H9 (cell line): ENCODE measurements at regions not wholly inside any gene's neighbourhood (a gene's known extent, or its start where the extent isn't known, plus 50 kb on each side); places are given as distances from the start of the nearest gene placed in this dataset.
A peak's percentile ranks its signal among the peaks of the same experiment; 100 is the strongest.

ENCODE experiments used
- DNase-seq: peaks from one replicate; pipeline ENCODE4 v3.0.0-alpha.2; 2017
- H2AFZ ChIP-seq: one replicate; pipeline ENCODE4 v1.6.1; 2013; ENCODE audit warnings: mild to moderate bottlenecking, low read length, control low read depth, moderate library complexity
- H2AK5ac ChIP-seq: 2 replicates; pipeline ENCODE4 v1.6.1; 2013; ENCODE audit warnings: low read length, control low read depth, mixed read lengths; ENCODE audit not compliant: insufficient read length
- H2BK120ac ChIP-seq: one replicate; pipeline ENCODE4 v1.6.1; 2013; ENCODE audit warnings: low read depth, mild to moderate bottlenecking, low read length, control low read depth, inconsistent platforms; ENCODE audit not compliant: poor library complexity, severe bottlenecking
- H2BK12ac ChIP-seq: 2 replicates; pipeline ENCODE4 v1.6.1; 2013; ENCODE audit warnings: low read length, control low read depth, mixed read lengths, low read depth; ENCODE audit not compliant: insufficient read length
- H2BK15ac ChIP-seq: 2 replicates; pipeline ENCODE4 v1.6.1; 2013; ENCODE audit warnings: low read depth, low read length, control low read depth
- H2BK20ac ChIP-seq: one replicate; pipeline ENCODE4 v1.6.1; 2013; ENCODE audit warnings: low read depth, mild to moderate bottlenecking, low read length, control low read depth, inconsistent platforms; ENCODE audit not compliant: poor library complexity, severe bottlenecking
- H2BK5ac ChIP-seq: 2 replicates; pipeline ENCODE4 v1.6.1; 2013; ENCODE audit warnings: low read length, control low read depth, mixed read lengths; ENCODE audit not compliant: insufficient read length
- H3K14ac ChIP-seq: 2 replicates; pipeline ENCODE4 v1.6.1; 2013; ENCODE audit warnings: low read length, control low read depth; ENCODE audit not compliant: insufficient read depth
- H3K18ac ChIP-seq: 2 replicates; pipeline ENCODE4 v1.6.1; 2013; ENCODE audit warnings: low read depth, mild to moderate bottlenecking, mixed read lengths, low read length, control low read depth; ENCODE audit not compliant: insufficient read length
- H3K23ac ChIP-seq: 2 replicates; pipeline ENCODE4 v1.6.1; 2013; ENCODE audit warnings: low read length, control low read depth, mixed read lengths, low read depth; ENCODE audit not compliant: insufficient read length
- H3K23me2 ChIP-seq: 2 replicates; pipeline ENCODE4 v1.6.1; 2013; ENCODE audit warnings: low read depth, mild to moderate bottlenecking, mixed read lengths, low read length, control low read depth; ENCODE audit not compliant: insufficient read length, poor library complexity, severe bottlenecking
- H3K27ac ChIP-seq: 2 replicates; pipeline ENCODE4 v1.5.1; 2013; ENCODE audit warnings: low read length, control low read depth, mixed read lengths, low read depth; ENCODE audit not compliant: insufficient read length
- H3K27me3 ChIP-seq: 2 replicates; pipeline ENCODE4 v1.6.1; 2013; ENCODE audit warnings: low read length, control low read depth, inconsistent platforms; ENCODE audit not compliant: insufficient read depth
- H3K4ac ChIP-seq: 2 replicates; pipeline ENCODE4 v1.6.1; 2013; ENCODE audit warnings: low read depth, mild to moderate bottlenecking, control low read depth, inconsistent platforms, low read length, moderate library complexity
- H3K4me1 ChIP-seq: 2 replicates; pipeline ENCODE4 v1.6.1; 2013; ENCODE audit warnings: low read length, control low read depth, inconsistent platforms; ENCODE audit not compliant: insufficient read depth
- H3K4me2 ChIP-seq: 2 replicates; pipeline ENCODE4 v1.6.1; 2013; ENCODE audit warnings: low read length, control low read depth, mixed read lengths; ENCODE audit not compliant: insufficient read length, insufficient read depth
- H3K56ac ChIP-seq: 2 replicates; pipeline ENCODE4 v1.6.1; 2013; ENCODE audit warnings: low read depth, mild to moderate bottlenecking, mixed read lengths, low read length, control low read depth; ENCODE audit not compliant: insufficient read length
- H3K79me1 ChIP-seq: 2 replicates; pipeline ENCODE4 v1.6.1; 2013; ENCODE audit warnings: low read depth, mild to moderate bottlenecking, moderate library complexity, low read length, control low read depth, inconsistent platforms; ENCODE audit not compliant: insufficient read depth, poor library complexity, severe bottlenecking
- H3K79me2 ChIP-seq: 2 replicates; pipeline ENCODE4 v1.6.1; 2013; ENCODE audit warnings: low read length, control low read depth, inconsistent platforms; ENCODE audit not compliant: insufficient read depth
- H3K9ac ChIP-seq: 2 replicates; pipeline ENCODE4 v1.6.1; 2013; ENCODE audit warnings: low read length, control low read depth, mixed read lengths; ENCODE audit not compliant: insufficient read length; ENCODE audit errors: extremely low read depth
- H3K9me3 ChIP-seq: one replicate; pipeline ENCODE4 v1.6.1; 2013; ENCODE audit warnings: low read depth, low read length, inconsistent platforms; ENCODE audit not compliant: control insufficient read depth
- H3T11ph ChIP-seq: one replicate; pipeline ENCODE4 v1.6.1; 2013; ENCODE audit warnings: mild to moderate bottlenecking, low read length, control low read depth, inconsistent platforms
- H4K20me1 ChIP-seq: one replicate; pipeline ENCODE4 v1.6.1; 2013; ENCODE audit not compliant: control insufficient read depth, insufficient read length, insufficient read depth
- H4K5ac ChIP-seq: 2 replicates; pipeline ENCODE4 v1.6.1; 2013; ENCODE audit warnings: low read depth, mild to moderate bottlenecking, mixed read lengths, low read length, control low read depth; ENCODE audit not compliant: insufficient read length
- H4K8ac ChIP-seq: replicated peaks from 2 replicates; pipeline ENCODE4 v1.6.1; 2013; ENCODE audit warnings: low read length, control low read depth, mixed read lengths, low read depth; ENCODE audit not compliant: insufficient read length
- H4K91ac ChIP-seq: 2 replicates; pipeline ENCODE4 v1.6.1; 2013; ENCODE audit warnings: low read depth, mild to moderate bottlenecking, moderate library complexity, mixed read lengths, low read length, control low read depth; ENCODE audit not compliant: insufficient read length
- H3K27ac Mint-ChIP-seq, 3 experiments: 2 replicates in 2 of 3; 3 replicates in 1 of 3; pipeline ENCODE4 v1.8.0; 2020 to 2021; ENCODE audit warnings: mixed read lengths in 3 of 3, mild to moderate bottlenecking in 1 of 3, moderate library complexity in 1 of 3
- H3K27me3 Mint-ChIP-seq: 2 replicates; pipeline ENCODE4 v1.8.0; 2021; ENCODE audit warnings: low read depth, mild to moderate bottlenecking, moderate library complexity, mixed read lengths
- H3K36me3 Mint-ChIP-seq, 3 experiments: 2 replicates in 2 of 3; 3 replicates in 1 of 3; pipeline ENCODE4 v1.8.0; 2020 to 2021; ENCODE audit warnings: low read depth in 3 of 3, mixed read lengths in 3 of 3; ENCODE audit not compliant: insufficient read depth in 1 of 3
- H3K4me1 Mint-ChIP-seq, 2 experiments: 2 replicates each; pipeline ENCODE4 v1.8.0; 2020; ENCODE audit warnings: mixed read lengths in 2 of 2
- H3K4me3 Mint-ChIP-seq, 2 experiments: 2 replicates in 1 of 2; 3 replicates in 1 of 2; pipeline ENCODE4 v1.8.0; 2020 to 2021; ENCODE audit warnings: mild to moderate bottlenecking in 2 of 2, mixed read lengths in 2 of 2, moderate library complexity in 1 of 2
- H3K9me3 Mint-ChIP-seq, 2 experiments: 2 replicates in 1 of 2; 3 replicates in 1 of 2; pipeline ENCODE4 v1.8.0; 2020; ENCODE audit warnings: mild to moderate bottlenecking in 2 of 2, mixed read lengths in 2 of 2, moderate library complexity in 1 of 2
- WGBS: extraction: QIAGEN DNeasy Blood & Tissue Kit; methylation state at CpG from one replicate; pipeline ENCODE4 v1.1.7; 2013; ENCODE audit warnings: missing lambda C conversion rate, low lambda C conversion rate, mixed read lengths; ENCODE audit not compliant: insufficient read length; ENCODE audit errors: extremely low coverage; 5-methylcytosine and 5-hydroxymethylcytosine counted together
- TF ChIP-seq, protein P1 (sequence below): fragments of 200-600 bp; sonication (generic); conservative IDR thresholded peaks from 3 replicates; pipeline ENCODE4 v1.8.0; 2021; ENCODE audit warnings: antibody characterized with exemption, mild to moderate bottlenecking

DNA sequence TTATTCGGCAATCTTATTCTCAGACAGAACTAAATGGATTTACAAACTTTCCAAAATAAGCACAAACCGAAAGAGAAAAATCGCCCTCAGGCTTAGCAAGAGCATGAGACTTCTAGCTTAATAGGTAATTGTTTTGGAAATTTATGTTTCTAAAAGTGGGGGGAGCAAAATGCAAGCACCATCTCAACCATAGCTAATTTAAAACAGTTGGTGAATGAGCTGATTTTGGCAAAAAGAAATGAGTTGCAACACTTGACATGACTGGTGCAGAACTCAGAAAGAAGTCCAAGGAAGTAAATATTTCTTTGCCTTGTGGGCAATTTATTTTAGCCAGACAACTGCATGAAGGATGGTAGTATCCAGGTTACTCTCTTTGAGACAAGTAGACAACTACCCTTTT is 71.5 kb upstream of the PTGFR start:
- Histone ChIP-seq H2AFZ (no peak overlapping the region), H3K4me2 (no peak overlapping the region), H3T11ph (no peak overlapping the region), H2BK5ac (no peak overlapping the region), H2AK5ac (no peak overlapping the region), H3K27ac (no peak overlapping the region), H3K23me2 (no peaks in the 10 kb centered on the region), H3K4ac (no peak overlapping the region), H3K18ac (no peak overlapping the region), H4K20me1 (no peaks in the 10 kb centered on the region), H2BK12ac (no peak overlapping the region), H3K79me2 (no peaks in the 10 kb centered on the region), H3K14ac (no peak overlapping the region), H3K4me1 (no peaks in the 10 kb centered on the region), H4K8ac (no peak overlapping the region), H2BK120ac (no peak overlapping the region), H2BK20ac (no peak overlapping the region), H3K79me1 (no peaks in the 10 kb centered on the region), H3K27me3 (no peaks in the 10 kb centered on the region), H3K56ac (no peak overlapping the region), H3K9ac (no peak overlapping the region), H2BK15ac (no peak overlapping the region), H3K9me3 (no peaks in the 10 kb centered on the region), H4K91ac (no peak overlapping the region), H4K5ac (no peak overlapping the region), H3K23ac (no peak overlapping the region)
- no peaks in the 10 kb centered on the region for H3K36me3 Mint-ChIP-seq
- DNase-seq = no peak
- H3K9me3 Mint-ChIP-seq = no peaks in the 10 kb centered on the region
- WGBS = no CpG with 5 or more reads among the region's 3 CpGs
- peak overlapping the region in 1 of 3 experiments; percentile 47; a peak in 1 of 7 replicates for H3K27ac Mint-ChIP-seq
- H3K4me3 Mint-ChIP-seq = no peak overlapping the region
- TF ChIP-seq, protein P1, sequence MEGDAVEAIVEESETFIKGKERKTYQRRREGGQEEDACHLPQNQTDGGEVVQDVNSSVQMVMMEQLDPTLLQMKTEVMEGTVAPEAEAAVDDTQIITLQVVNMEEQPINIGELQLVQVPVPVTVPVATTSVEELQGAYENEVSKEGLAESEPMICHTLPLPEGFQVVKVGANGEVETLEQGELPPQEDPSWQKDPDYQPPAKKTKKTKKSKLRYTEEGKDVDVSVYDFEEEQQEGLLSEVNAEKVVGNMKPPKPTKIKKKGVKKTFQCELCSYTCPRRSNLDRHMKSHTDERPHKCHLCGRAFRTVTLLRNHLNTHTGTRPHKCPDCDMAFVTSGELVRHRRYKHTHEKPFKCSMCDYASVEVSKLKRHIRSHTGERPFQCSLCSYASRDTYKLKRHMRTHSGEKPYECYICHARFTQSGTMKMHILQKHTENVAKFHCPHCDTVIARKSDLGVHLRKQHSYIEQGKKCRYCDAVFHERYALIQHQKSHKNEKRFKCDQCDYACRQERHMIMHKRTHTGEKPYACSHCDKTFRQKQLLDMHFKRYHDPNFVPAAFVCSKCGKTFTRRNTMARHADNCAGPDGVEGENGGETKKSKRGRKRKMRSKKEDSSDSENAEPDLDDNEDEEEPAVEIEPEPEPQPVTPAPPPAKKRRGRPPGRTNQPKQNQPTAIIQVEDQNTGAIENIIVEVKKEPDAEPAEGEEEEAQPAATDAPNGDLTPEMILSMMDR = no peak
- no peaks in the 10 kb centered on the region; the same call in none of the 2 replicates for H3K27me3 Mint-ChIP-seq
- H3K4me1 Mint-ChIP-seq = peaks cover 7 to 8% of the 10 kb centered on the region in 2 experiments
